ENCODE measurements at regions not wholly inside any gene's neighbourhood (a gene's known extent, or its start where the extent isn't known, plus 50 kb on each side); places are given as distances from the start of the nearest gene placed in this dataset. TPM values are rescaled to one million over a fixed set of nuclear protein-coding genes. Genes with fewer than 3 reads are reported as not detected.

DNA sequence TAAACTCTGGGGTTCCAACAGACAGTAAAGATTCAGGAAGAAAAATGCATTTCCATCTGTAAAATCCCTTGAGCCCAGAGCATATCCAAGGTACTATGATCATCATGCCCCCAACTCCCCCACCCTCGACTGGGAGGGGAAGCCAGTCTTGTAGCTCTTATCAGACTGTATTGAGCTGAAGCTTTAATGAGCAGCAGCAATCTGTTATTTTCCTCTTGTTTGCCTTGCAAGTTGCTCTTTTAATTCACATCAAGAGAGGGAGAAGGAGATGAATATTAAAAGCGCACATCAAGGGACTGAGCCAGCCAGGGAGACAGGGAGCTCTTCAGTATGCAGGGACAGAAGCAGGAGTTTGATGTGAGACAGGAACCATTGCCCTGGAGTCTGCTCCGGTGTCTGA, 52.5 kb upstream of the KCNA3 start:
- ATAC-seq (ENCODE audit: low FRiP score) (no peak), DNase-seq (ENCODE audit: low spot score) (no peak)
- TF ChIP-seq, protein P1, sequence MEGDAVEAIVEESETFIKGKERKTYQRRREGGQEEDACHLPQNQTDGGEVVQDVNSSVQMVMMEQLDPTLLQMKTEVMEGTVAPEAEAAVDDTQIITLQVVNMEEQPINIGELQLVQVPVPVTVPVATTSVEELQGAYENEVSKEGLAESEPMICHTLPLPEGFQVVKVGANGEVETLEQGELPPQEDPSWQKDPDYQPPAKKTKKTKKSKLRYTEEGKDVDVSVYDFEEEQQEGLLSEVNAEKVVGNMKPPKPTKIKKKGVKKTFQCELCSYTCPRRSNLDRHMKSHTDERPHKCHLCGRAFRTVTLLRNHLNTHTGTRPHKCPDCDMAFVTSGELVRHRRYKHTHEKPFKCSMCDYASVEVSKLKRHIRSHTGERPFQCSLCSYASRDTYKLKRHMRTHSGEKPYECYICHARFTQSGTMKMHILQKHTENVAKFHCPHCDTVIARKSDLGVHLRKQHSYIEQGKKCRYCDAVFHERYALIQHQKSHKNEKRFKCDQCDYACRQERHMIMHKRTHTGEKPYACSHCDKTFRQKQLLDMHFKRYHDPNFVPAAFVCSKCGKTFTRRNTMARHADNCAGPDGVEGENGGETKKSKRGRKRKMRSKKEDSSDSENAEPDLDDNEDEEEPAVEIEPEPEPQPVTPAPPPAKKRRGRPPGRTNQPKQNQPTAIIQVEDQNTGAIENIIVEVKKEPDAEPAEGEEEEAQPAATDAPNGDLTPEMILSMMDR (IDR thresholded peaks at IDR 0.05), result no peak

DNA sequence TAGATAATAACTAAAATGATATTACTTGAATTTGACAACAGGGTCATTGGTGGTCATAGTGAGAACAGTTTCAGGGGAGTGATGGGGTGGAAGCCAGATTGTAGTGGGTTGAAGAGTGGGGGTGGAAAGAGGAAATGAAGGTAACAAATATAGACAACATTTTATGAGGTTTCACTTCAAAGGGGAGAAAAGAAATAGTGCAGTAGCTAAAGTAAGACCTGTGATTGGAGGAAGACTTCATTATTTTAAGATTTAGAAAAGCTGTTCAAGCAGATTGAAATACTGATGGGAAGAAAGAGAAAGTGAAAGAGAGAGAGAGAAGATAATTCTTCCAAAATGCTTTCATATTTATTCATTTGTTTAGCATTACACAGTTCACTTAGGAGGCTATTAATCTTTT, 52.0 kb upstream of the KCNA3 start:
- TF ChIP-seq, protein P1 (IDR thresholded peaks at IDR 0.05), result no peak
- DNase-seq (ENCODE audit: low spot score), result no peak
- ATAC-seq (ENCODE audit: low FRiP score), result no peak

Small RNA genes lying in the stretch of these regions (small RNA-seq; reads per million reads assigned to genes)
- not detected for gene RF00019

All from omental fat pad (tissue), 3 donors.